SK-N-SH (cell line): ENCODE measurements at regions not wholly inside any gene's neighbourhood (a gene's known extent, or its start where the extent isn't known, plus 50 kb on each side); places are given as distances from the start of the nearest gene placed in this dataset.

Experiments used
- CTCF ChIA-PET: fragments of 300-600, 350-600 bp; formaldehyde crosslinking; extraction: SDS; loops from one replicate; lab custom pipeline; 2021; lab: Yijun Ruan, JAX
- POLR2A ChIA-PET: fragments of 350-600 bp; sonication (Branson Sonifier 250); formaldehyde crosslinking; extraction: SDS; loops from one replicate; lab custom pipeline; 2020; ENCODE audit warnings: antibody characterized with exemption, inconsistent platforms; lab: Yijun Ruan, JAX
- DNase-seq: peaks from one replicate; pipeline ENCODE4 v3.0.0; 2012
- H2AFZ ChIP-seq: fragments of 200-600 bp; sonication (generic); 2 replicates; pipeline ENCODE4 v1.8.1; 2016; ENCODE audit warnings: antibody characterized with exemption, mild to moderate bottlenecking, low read depth
- H3F3A ChIP-seq: fragments of 200-600 bp; sonication (generic); replicated peaks from 2 replicates; pipeline ENCODE3; 2016; ENCODE audit warnings: antibody characterized with exemption, mild to moderate bottlenecking; ENCODE audit not compliant: insufficient read depth
- H3K27ac ChIP-seq, 2 experiments: fragments of 200-500 bp in 1 of 2; fragments of 200-600 bp in 1 of 2; sonication (Bioruptor generic) in 1 of 2; sonication (generic), shearing (Covaris generic) in 1 of 2; 2 replicates each; pipeline versions ENCODE4 v1.5.1 to v1.6.1; 2014 to 2016; ENCODE audit warnings: low read depth in 2 of 2, inconsistent platforms in 1 of 2, low read length in 1 of 2, mild to moderate bottlenecking in 1 of 2, mixed read lengths in 1 of 2
- H3K27me3 ChIP-seq: fragments of 200-600 bp; sonication (generic), shearing (Covaris generic); 2 replicates; pipeline ENCODE4 v1.6.1; 2016; ENCODE audit warnings: mixed run types; ENCODE audit not compliant: insufficient read depth
- H3K36me3 ChIP-seq, 2 experiments: fragments of 200-500 bp in 1 of 2; fragments of 200-600 bp in 1 of 2; sonication (Bioruptor generic) in 1 of 2; sonication (generic) in 1 of 2; replicated peaks in 1 of 2; 2 replicates each; pipeline versions ENCODE3 to v1.5.1; 2014 to 2016; ENCODE audit warnings: low read length in 1 of 2, mild to moderate bottlenecking in 1 of 2; ENCODE audit not compliant: insufficient read depth in 2 of 2, control insufficient read depth in 1 of 2
- H3K4me1 ChIP-seq, 2 experiments: fragments of 200-500 bp in 1 of 2; fragments of 200-600 bp in 1 of 2; sonication (Bioruptor generic) in 1 of 2; sonication (generic), shearing (Covaris generic) in 1 of 2; 2 replicates each; pipeline versions ENCODE4 v1.5.1 to v1.6.1; 2014 to 2016; ENCODE audit warnings: low read depth in 1 of 2, low read length in 1 of 2, mixed run types in 1 of 2; ENCODE audit not compliant: insufficient read depth in 2 of 2, control insufficient read depth in 1 of 2
- H3K4me2 ChIP-seq: fragments of 200-600 bp; sonication (generic), shearing (Covaris generic); 2 replicates; pipeline ENCODE4 v1.6.1; 2017; ENCODE audit warnings: mixed run types
- H3K4me3 ChIP-seq, 2 experiments: fragments of 200-500 bp in 1 of 2; fragments of 200-600 bp in 1 of 2; sonication (Bioruptor generic) in 1 of 2; sonication (generic), shearing (Covaris generic) in 1 of 2; 2 replicates each; pipeline versions ENCODE4 v1.5.1 to v1.8.1; 2014 to 2016; ENCODE audit warnings: low read depth in 2 of 2, inconsistent platforms in 1 of 2, low read length in 1 of 2, mild to moderate bottlenecking in 1 of 2, mixed read lengths in 1 of 2, moderate library complexity in 1 of 2
- H3K79me2 ChIP-seq: fragments of 200-600 bp; sonication (generic); 2 replicates; pipeline ENCODE4 v1.8.1; 2017; ENCODE audit warnings: mild to moderate bottlenecking; ENCODE audit not compliant: insufficient read depth
- H3K9ac ChIP-seq: fragments of 200-600 bp; sonication (generic); 2 replicates; pipeline ENCODE4 v1.6.1; 2017; ENCODE audit warnings: mixed run types
- H3K9me2 ChIP-seq: fragments of 200-600 bp; sonication (generic); 2 replicates; pipeline ENCODE4 v1.6.1; 2017; ENCODE audit warnings: mixed run types
- H3K9me3 ChIP-seq: fragments of 200-600 bp; sonication (generic); 2 replicates; pipeline ENCODE4 v1.6.1; 2017; ENCODE audit warnings: mixed run types, mild to moderate bottlenecking, moderate library complexity
- H4K20me1 ChIP-seq: fragments of 200-600 bp; sonication (generic); 2 replicates; pipeline ENCODE4 v1.6.1; 2017; ENCODE audit warnings: mild to moderate bottlenecking, mixed run types; ENCODE audit not compliant: insufficient read depth
- CTCF ChIP-seq: fragments of 200-600 bp; sonication (generic); IDR thresholded peaks from 2 replicates; pipeline ENCODE4 v1.6.1; 2017; ENCODE audit warnings: antibody characterized with exemption, mild to moderate bottlenecking, moderate library complexity
- GABPA ChIP-seq: IDR thresholded peaks from 2 replicates; pipeline ENCODE4 v1.4.0; 2012; ENCODE audit warnings: low read depth, mild to moderate bottlenecking
- GATA2 ChIP-seq: sonication (generic); formaldehyde crosslinking; IDR thresholded peaks from 2 replicates; pipeline ENCODE4 v1.5.0; 2020; ENCODE audit warnings: mild to moderate bottlenecking, missing genetic modification reagents
- JUND ChIP-seq: IDR thresholded peaks from 2 replicates; pipeline ENCODE4 v1.4.0; 2012
- MEF2A ChIP-seq: IDR thresholded peaks from 2 replicates; pipeline ENCODE4 v1.4.0; 2012; ENCODE audit warnings: low read depth, borderline replicate concordance
- PBX3 ChIP-seq: IDR thresholded peaks from 2 replicates; pipeline ENCODE4; 2012
- RAD21 ChIP-seq: IDR thresholded peaks from 2 replicates; pipeline ENCODE4 v1.6.1; 2012; ENCODE audit warnings: mild to moderate bottlenecking, low read length
- RFX5 ChIP-seq: IDR thresholded peaks from 2 replicates; pipeline ENCODE4 v1.6.1; 2012; ENCODE audit warnings: mild to moderate bottlenecking, improper control_type of control experiment, low read length
- RXRA ChIP-seq: IDR thresholded peaks from 2 replicates; pipeline ENCODE4 v1.4.0; 2012; ENCODE audit warnings: low read depth, mild to moderate bottlenecking, borderline replicate concordance
- SIN3A ChIP-seq: IDR thresholded peaks from 2 replicates; pipeline ENCODE4 v1.6.1; 2012; ENCODE audit warnings: low read depth, mild to moderate bottlenecking, low read length, moderate library complexity, borderline replicate concordance
- TAF1 ChIP-seq: IDR thresholded peaks from 2 replicates; pipeline ENCODE4 v1.6.1; 2012; ENCODE audit warnings: low read depth, mild to moderate bottlenecking, low read length, moderate library complexity, borderline replicate concordance
- TCF12 ChIP-seq: IDR thresholded peaks from 2 replicates; pipeline ENCODE4 v1.4.0; 2012
- TEAD4 ChIP-seq: IDR thresholded peaks from 2 replicates; pipeline ENCODE4 v1.4.0; 2012; ENCODE audit warnings: mild to moderate bottlenecking, borderline replicate concordance; ENCODE audit not compliant: insufficient read depth
- USF1 ChIP-seq: IDR thresholded peaks from 2 replicates; pipeline ENCODE4 v1.4.0; 2012; ENCODE audit warnings: low read depth, borderline replicate concordance
- USF2 ChIP-seq: fragments of 150-350 bp; IDR thresholded peaks from 2 replicates; pipeline ENCODE4 v1.6.1; 2017; ENCODE audit warnings: antibody characterized with exemption, low read length, low read depth, borderline replicate concordance
- WGBS: methylation state at CpG from one replicate; pipeline ENCODE4 v1.1.6; 2017; ENCODE audit warnings: low lambda C conversion rate; 5-methylcytosine and 5-hydroxymethylcytosine counted together

- no peak for DNase-seq
- H3K9me2 ChIP-seq: no peaks in the 10 kb centered on the region
- no peaks in the 10 kb centered on the region for H3K79me2 ChIP-seq
- POLR2A ChIA-PET: interaction anchor here (0.7 kb wide), 1 partner anchor 71 kb away, joined by 3 read pairs; no protein-coding TSS in a partner anchor
- H4K20me1 ChIP-seq: no peaks in the 10 kb centered on the region
- H3K27me3 ChIP-seq: peaks cover 15% of the 10 kb centered on the region; the same call in 1 of the 2 replicates
- no peaks in the 10 kb centered on the region for H3F3A ChIP-seq
- H3K4me3 ChIP-seq: no peak overlapping the region
- H3K36me3 ChIP-seq: no peaks in the 10 kb centered on the region
- H3K9me3 ChIP-seq: no peaks in the 10 kb centered on the region
- no peak overlapping the region for H3K9ac ChIP-seq
- H3K4me1 ChIP-seq: peaks cover 0 to 16% of the 10 kb centered on the region in 2 experiments; a peak in 1 of 4 replicates
- H3K4me2 ChIP-seq: no peak overlapping the region
- peak overlapping the region in 1 of 2 experiments; percentile 56; a peak in 2 of 4 replicates for H3K27ac ChIP-seq
- no peak overlapping the region for H2AFZ ChIP-seq
- 35% methylated on average over 5 of the region's 5 CpGs for WGBS
- CTCF ChIA-PET: interaction anchor here (1.0 to 3.0 kb wide), 5 partner anchors 8 to 247 kb away, joined by 3 to 16 read pairs (median 4); no protein-coding TSS in a partner anchor
- TF ChIP-seq PBX3 (no peak), RAD21 (no peak), USF1 (no peak), TCF12 (no peak), CTCF (no peak), JUND (no peak), RFX5 (no peak), TEAD4 (no peak), MEF2A (no peak), SIN3A (no peak), TAF1 (no peak), GATA2 (CRISPR knock-in tag) (no peak), RXRA (no peak), USF2 (no peak), GABPA (no peak)
These were observed 57.6 kb upstream of the KLHL29 start for GRCh38 chr2:23327416-23327815.
